ENCODE measurements at regions not wholly inside any gene's neighbourhood (a gene's known extent, or its start where the extent isn't known, plus 50 kb on each side); places are given as distances from the start of the nearest gene placed in this dataset.

DNA sequence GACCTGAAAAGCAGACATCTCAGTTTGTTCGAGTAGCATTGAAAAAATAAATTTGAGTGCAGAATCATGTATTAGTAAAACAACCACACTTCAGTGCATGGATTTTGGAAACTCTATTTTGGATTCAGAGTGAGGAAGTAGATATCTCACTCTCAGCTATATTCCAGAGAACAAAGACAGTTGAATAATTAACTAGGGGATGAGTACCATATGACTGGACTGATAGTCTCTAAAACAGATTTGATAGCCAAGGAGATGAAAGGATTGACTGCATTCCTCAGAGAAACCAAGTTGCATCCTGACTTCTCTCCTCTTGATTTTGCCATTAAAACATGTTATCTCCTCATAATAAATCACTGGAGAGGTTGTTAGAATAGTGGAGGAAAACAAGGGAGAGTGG, 268.4 kb upstream of the SP4 start:
- DNase-seq: no peak

- no peak for DNase-seq
Measured at GRCh38 chr7:21160401-21160800, 267.5 kb upstream of the SP4 start.

DNA sequence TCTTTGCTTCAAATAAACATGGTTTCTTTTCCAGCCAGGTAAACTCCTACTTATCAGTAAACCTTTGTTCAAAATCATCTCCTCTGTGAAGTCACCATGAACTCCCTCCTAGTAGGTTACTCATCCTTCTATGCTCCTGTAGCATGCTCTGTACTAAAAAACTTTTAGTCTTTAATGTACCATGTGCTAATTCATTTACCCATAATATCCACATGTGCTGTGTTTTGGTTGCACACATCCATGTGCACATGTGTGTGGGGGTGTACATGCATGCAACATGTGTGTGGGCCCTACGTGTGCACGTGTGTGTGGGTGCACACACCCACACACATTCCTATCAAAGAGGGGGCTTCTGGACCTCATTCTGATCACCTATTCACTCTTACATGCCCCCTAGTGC, 259.9 kb upstream of the SP4 start:
- no peak for DNase-seq

GRCh38 chr7:21169667-21170580, 258.0 kb upstream of the SP4 start:
- DNase-seq: peak; percentile 97

DNA sequence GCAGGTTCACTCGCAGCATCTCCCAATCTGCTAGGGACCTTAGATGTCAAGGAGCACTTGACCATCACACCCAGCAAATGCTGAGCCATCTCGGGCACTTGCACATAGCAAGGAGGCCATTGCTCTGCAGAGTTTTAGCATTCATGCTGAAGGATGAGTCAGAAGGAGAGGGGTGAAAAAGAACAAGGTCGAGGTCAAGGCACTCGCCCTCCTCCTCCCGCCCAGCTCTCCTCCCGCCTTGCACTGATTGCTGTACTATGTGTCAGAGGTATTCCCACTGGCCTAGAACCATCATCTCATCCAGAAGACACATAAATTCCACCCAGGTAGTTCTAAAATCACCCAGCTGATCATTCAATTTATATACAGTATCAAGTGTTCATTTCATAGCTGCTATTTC, 255.1 kb upstream of the SP4 start:
- DNase-seq: peak; percentile 55

- no peak for DNase-seq
Measured at GRCh38 chr7:21173436-21173835, 254.4 kb upstream of the SP4 start.

DNA sequence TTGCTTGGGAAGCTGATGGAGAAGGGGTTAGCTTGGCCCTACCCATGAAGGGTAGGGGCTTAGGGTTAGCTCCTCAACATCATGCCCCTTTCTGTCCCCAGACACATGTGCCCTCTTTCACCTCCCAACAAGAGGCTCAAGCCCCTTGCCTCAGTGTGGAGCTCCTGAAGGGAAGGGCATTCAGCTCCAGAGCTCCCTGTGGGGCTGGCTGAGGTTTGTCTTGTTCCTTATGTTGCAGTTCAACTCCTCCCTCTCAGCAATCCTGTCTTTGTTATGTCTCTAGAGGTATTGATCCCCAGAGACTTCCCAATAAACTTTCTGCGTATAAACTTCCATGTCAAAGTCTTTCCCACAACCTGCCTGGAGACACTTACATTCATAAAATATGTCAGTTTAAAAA, 252.2 kb upstream of the SP4 start:
- no peak for DNase-seq

DNA sequence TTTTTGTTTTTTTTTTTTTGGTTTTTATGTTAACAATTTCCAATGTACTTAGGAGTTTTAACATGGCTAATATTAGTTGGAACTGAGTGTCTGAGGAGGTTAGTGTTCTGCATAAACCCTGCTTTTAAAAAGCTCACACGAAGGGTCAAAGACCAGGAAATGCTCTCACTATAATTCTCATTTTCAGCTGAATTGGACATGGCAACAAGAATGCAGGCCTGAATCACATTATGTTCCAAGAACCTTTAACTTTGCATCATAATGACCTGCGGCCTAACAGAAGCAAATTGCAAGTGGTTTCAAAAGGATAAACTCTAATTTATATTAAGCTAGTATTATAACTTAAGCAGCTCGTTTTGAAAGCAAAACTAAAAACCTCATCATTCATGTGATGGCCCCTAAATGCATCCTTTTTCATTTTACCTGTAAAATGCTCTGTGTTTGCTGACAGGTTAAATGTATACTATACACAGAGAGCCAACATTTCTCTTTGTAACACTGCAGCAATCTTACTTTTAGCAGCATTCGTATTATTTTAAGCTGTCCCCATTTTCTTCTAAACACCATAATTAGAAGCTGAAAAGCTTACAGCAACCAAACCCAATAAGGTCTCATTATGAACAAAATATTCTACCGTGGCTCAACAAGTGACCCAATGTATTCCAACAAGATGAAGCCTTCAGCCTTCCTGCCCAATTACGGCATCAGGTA, 242.8 kb upstream of the SP4 start:
- peak; percentile 45 for DNase-seq

- DNase-seq: no peak
Measured at GRCh38 chr7:21185653-21186265, 242.1 kb upstream of the SP4 start.

DNA sequence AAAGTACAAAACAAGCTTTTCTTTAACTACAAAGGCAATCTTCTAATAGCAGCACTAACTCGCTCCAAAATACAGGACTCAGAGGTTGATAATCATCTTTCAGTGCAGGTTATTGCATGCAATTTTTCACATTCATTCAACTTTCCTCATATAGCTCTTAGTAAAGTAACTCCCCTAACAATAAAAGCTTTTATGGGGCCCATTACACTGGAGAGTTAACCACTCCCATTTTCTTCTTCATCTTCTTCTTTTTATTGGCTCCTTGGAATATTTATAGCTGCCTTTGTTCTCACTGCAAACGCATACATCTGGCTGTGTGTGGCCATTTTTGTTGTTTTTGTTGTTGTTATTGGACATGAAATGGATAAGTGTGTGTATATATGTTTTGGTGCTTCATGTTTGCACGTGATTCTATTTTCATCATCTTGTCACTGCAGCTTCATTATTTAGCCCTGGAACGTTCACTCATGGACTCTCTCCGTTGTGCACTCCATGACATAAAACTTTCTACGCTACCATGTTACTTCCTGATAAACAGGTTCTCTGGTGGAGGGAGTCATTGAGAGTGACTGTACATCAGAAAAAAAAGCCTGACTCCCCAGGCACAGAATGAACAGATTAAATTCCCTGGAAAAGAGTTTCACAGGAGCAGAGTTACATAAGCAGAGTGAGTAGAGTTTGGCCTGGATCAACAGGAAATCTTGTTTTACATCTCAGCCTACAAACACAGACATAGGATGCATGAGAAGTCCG, 236.4 kb upstream of the SP4 start:
- peak; percentile 78 for DNase-seq

GRCh38 chr7:21192657-21193056, 235.2 kb upstream of the SP4 start:
- no peak for DNase-seq

DNA sequence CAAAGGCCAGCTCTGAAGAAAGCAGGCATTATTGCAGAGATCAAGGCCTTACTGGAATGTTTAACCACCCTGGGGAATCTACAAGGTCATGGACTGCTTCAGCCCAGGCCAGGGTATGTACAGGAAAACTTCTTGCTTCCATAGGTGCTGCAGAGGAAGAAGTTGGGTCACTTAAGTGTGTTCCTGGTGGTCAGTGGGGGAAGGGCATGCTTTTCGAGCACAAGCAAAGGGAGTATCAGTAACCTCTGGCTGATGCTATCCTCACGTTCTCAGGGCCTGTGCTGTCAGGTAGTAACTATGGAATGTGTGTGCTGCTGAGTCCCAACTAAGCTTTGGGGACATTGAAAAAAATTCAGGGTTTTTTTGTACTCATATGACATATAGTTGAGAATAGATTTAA, 234.0 kb upstream of the SP4 start:
- no peak for DNase-seq

DNA sequence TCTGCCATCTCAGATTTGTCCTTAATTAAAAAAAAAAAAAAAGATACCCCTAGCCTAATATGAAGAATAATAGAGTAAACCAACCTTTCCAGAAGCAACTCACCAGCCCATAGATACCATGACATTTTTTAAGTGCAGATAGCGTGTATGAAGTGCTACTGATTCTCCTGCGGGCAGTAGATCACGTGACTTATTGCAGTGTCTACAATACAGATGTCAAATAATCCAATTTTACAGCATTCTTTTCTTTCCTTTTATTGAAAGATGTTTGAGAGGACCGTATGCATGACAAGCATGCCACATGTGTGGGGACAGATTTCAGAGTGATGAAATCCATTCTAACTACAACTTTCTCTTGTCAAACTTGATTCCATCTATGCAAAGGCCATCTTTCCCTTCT, 232.9 kb upstream of the SP4 start:
- no peak for DNase-seq

DNA sequence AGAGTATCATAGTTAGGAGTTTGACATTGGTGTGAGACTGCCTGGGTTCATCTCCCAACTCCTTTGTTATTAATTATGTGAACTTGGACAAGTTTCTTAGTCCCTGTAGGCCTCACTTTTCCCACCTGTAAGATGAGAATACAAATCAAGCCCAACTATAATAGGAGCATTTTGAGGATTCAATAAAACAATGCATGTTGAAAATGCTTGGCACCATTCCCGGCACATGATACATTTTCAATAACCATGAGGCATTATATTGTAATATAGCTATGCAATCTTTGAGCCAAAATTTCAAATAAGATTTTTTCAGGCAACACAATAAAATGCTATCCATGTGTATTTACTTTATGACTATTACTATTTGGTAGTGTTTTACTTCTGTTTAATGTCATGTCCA, 229.0 kb upstream of the SP4 start:
- no peak for DNase-seq

DNA sequence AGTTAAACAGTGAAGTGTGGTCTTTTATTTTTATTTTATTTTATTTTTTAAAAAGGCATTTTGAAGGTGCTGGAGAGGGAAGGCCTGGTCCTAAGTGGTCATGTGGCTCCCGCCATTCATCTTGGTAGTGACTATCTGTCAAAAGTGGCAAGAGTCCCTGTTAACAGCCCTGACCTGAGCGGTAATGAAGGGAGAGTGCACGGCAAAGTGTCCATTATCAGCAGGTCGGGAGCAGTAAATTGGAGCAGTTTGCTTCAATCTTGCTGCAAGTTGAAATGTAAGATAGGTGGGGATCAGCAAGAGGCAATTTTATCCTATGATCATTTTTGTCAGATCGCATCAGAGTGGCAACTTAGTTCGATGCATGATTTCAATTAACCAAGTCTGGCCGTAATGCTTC, 227.4 kb upstream of the SP4 start:
- peak; percentile 91 for DNase-seq

DNA sequence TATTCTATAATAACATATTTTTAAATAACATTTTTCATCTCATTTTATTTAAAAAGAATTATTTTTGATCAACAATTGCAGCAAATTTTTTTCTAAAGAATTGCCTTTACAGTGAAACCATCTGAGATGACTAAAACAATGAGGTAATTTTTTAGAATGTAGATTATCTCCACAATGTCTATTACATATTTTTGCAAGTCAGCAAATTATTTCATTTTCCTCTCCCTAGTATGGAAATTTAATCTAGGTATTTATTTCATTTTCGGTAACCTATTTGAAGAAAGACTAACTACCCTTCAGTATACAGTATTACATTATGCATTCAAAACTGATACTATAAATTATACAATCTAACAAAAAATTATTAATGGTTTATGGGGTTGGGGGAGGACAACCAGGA, 213.2 kb upstream of the SP4 start:
- no peak for DNase-seq

GRCh38 chr7:21215307-21215706, 212.6 kb upstream of the SP4 start:
- no peak for DNase-seq

DNA sequence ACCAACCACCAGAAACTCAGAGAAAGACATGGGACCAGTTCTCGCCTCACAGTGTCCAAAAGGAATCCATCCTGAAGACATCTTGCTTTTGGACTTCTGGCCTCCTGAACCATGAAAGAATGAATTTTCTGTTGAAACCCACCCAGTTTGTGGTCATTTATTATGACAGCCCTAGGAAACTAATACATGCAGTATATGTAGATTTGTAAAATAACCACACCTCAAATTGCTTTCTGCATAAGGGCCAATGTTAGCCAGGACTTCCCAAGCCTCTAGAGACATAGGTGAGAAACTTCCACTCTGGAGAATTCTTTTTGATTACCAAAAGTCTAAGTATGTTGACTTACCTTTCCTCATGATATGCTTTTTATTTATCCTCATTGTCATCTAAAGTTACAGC, 210.5 kb upstream of the SP4 start:
- no peak for DNase-seq

GRCh38 chr7:21218155-21218554, 209.7 kb upstream of the SP4 start:
- DNase-seq: no peak

- no peak for DNase-seq
Measured at GRCh38 chr7:21221130-21221529, 206.8 kb upstream of the SP4 start.

DNA sequence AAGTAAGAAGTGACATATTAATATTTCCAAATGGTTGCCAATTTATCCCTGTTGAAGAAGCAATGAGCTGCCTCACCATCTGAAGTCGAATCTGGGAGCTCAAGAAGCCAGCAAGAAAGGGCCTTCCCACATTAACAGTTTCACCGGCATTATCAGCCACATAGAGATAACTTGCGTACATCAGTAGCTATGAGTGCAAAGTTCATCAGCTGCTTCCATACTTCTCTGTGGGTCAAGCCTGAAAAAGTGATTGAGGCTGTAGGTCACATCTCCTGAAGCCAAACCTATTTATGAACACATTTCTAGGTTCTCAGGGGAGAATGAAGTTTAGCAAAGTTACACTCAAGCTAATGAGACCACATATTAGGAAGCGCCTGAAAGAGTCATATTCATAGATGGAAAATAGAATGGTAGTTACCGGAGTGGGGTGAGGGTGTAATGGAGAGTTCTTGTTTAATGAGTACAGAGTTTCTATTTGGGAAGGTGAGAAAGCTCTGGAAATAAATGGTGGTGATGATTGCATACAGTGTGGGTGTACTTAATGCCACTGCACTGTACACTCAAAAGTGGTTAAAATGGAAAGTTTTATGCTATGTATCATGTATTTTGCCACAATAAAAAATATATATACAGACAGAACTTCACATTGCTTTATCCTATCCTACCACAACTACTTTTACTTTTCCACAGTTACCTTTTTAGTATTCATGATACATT, 189.3 kb upstream of the SP4 start:
- DNase-seq: no peak

GRCh38 chr7:21243265-21243664, 184.6 kb upstream of the SP4 start:
- no peak for DNase-seq
